SK-N-SH treated with all-trans-retinoic acid at 6 μM for 48 hours (cell line): ENCODE measurements at regions not wholly inside any gene's neighbourhood (a gene's known extent, or its start where the extent isn't known, plus 50 kb on each side); places are given as distances from the start of the nearest gene placed in this dataset.

Experiments
- ATAC-seq: fragments of 200-7000 bp; cut with Tn5 transposase; 3 replicates; pipeline ENCODE4 v1.9.1; 2020; ENCODE audit warnings: mild to moderate bottlenecking, moderate library complexity
- ARNTL ChIP-seq: fragments of 450-650 bp; formaldehyde crosslinking; IDR thresholded peaks from 2 replicates; pipeline ENCODE4 v1.5.0; 2020; ENCODE audit warnings: low read depth, mild to moderate bottlenecking, moderate library complexity, borderline replicate concordance
- BACH2 ChIP-seq: fragments of 250-450 bp; sonication (Bioruptor Pico); IDR thresholded peaks from 2 replicates; pipeline ENCODE4 v1.9.0; 2021; ENCODE audit warnings: mild to moderate bottlenecking, borderline replicate concordance
- CSDC2 ChIP-seq: fragments of 250-450 bp; sonication (Bioruptor Pico); IDR thresholded peaks from 2 replicates; pipeline ENCODE4 v1.5.0; 2020; ENCODE audit warnings: mild to moderate bottlenecking, moderate library complexity
- ESRRG ChIP-seq: fragments of 250-450 bp; sonication (Bioruptor Pico); IDR thresholded peaks from 2 replicates; pipeline ENCODE4 v1.6.1; 2021; ENCODE audit warnings: mild to moderate bottlenecking
- GLIS3 ChIP-seq: fragments of 250-450 bp; sonication (Bioruptor Pico); IDR thresholded peaks from 2 replicates; pipeline ENCODE4 v1.5.0; 2020; ENCODE audit warnings: mild to moderate bottlenecking, moderate library complexity
- ISL1 ChIP-seq: fragments of 250-450 bp; sonication (Bioruptor Pico); IDR thresholded peaks from 2 replicates; pipeline ENCODE4 v2.1.2; 2022; ENCODE audit warnings: mild to moderate bottlenecking, moderate library complexity
- OSR1 ChIP-seq: fragments of 250-450 bp; sonication (Bioruptor Pico); IDR thresholded peaks from 2 replicates; pipeline ENCODE4 v1.8.0; 2022; ENCODE audit warnings: moderate library complexity, mild to moderate bottlenecking, inconsistent platforms
- PPARA ChIP-seq: fragments of 250-450 bp; sonication (Bioruptor Pico); IDR thresholded peaks from 2 replicates; pipeline ENCODE4 v1.5.0; 2020; ENCODE audit warnings: mild to moderate bottlenecking, borderline replicate concordance
- TCF4 ChIP-seq: fragments of 250-450 bp; sonication (Bioruptor Pico); IDR thresholded peaks from 2 replicates; pipeline ENCODE4 v1.8.0; 2021; ENCODE audit warnings: mild to moderate bottlenecking, moderate library complexity, borderline replicate concordance
- TOX ChIP-seq: fragments of 250-450 bp; sonication (Bioruptor Pico); IDR thresholded peaks from 2 replicates; pipeline ENCODE4 v1.8.0; 2021; ENCODE audit warnings: mild to moderate bottlenecking, moderate library complexity, borderline replicate concordance
- ZC3H10 ChIP-seq: fragments of 250-450 bp; sonication (Bioruptor Pico); IDR thresholded peaks from 2 replicates; pipeline ENCODE4 v1.5.1; 2021; ENCODE audit warnings: mild to moderate bottlenecking, moderate library complexity
- ZFP3 ChIP-seq: fragments of 250-450 bp; sonication (Bioruptor Pico); IDR thresholded peaks from 2 replicates; pipeline ENCODE4 v1.5.0; 2020; ENCODE audit warnings: mild to moderate bottlenecking, moderate library complexity
- ZFP30 ChIP-seq: fragments of 450-650 bp; formaldehyde crosslinking; IDR thresholded peaks from 2 replicates; pipeline ENCODE4 v1.5.0; 2022; ENCODE audit warnings: mild to moderate bottlenecking, moderate library complexity
- ZNF565 ChIP-seq: fragments of 450-650 bp; formaldehyde crosslinking; conservative IDR thresholded peaks from 2 replicates; pipeline ENCODE4 v1.5.0; 2020; ENCODE audit warnings: low read depth, mild to moderate bottlenecking, moderate library complexity
- ZNF70 ChIP-seq: fragments of 450-650 bp; formaldehyde crosslinking; IDR thresholded peaks from 2 replicates; pipeline ENCODE4 v1.5.0; 2020; ENCODE audit warnings: mild to moderate bottlenecking, moderate library complexity
- ZNF8 ChIP-seq: fragments of 450-650 bp; formaldehyde crosslinking; IDR thresholded peaks from 2 replicates; pipeline ENCODE4 v1.5.0; 2020; ENCODE audit warnings: mild to moderate bottlenecking, moderate library complexity
- TF ChIP-seq, protein P1 (sequence below): fragments of 250-450 bp; sonication (Bioruptor Pico); IDR thresholded peaks from 2 replicates; pipeline ENCODE4 v1.5.1; 2020; ENCODE audit warnings: low read depth, mild to moderate bottlenecking, moderate library complexity
- TF ChIP-seq, protein P2 (sequence below): fragments of 250-450 bp; sonication (Bioruptor Pico); IDR thresholded peaks from 2 replicates; pipeline ENCODE4 v1.5.0; 2020; ENCODE audit warnings: mild to moderate bottlenecking, moderate library complexity
- TF ChIP-seq, protein P3 (sequence below): fragments of 250-450 bp; sonication (Bioruptor Pico); IDR thresholded peaks from 2 replicates; pipeline ENCODE4 v1.8.0; 2021; ENCODE audit warnings: low read depth, mild to moderate bottlenecking, moderate library complexity, borderline replicate concordance
- TF ChIP-seq, protein P4 (sequence below): fragments of 250-450 bp; sonication (Bioruptor Pico); IDR thresholded peaks from 2 replicates; pipeline ENCODE4 v1.5.1; 2021; ENCODE audit warnings: mild to moderate bottlenecking, moderate library complexity
- TF ChIP-seq, protein P5 (sequence below): fragments of 250-450 bp; sonication (Bioruptor Pico); IDR thresholded peaks from 2 replicates; pipeline ENCODE4 v1.8.0; 2020; ENCODE audit warnings: mild to moderate bottlenecking, moderate library complexity, borderline replicate concordance

DNA sequence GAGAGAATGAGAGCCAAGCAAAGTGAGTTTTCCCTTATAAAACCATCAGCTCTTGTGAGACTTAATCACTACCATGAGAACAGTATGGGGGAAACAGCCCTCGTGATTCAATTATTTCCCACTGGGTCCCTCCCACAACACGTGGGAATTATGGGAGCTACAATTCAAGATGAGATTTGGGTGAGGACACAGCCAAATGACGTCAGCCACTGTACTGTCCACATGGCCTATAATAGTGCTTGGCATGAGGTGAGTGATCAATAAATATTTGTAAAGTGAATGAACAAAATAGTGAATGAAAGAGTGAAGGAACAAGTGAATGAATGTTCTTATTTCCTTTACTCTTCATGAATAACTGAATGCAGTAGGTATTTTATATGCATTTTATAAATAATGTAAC is 199.1 kb upstream of the GOT2 start:
- TF ChIP-seq ARNTL (no peak), ZFP30 (CRISPR knock-in tag) (no peak), BACH2 (CRISPR knock-in tag) (no peak), ESRRG (no peak), ZC3H10 (CRISPR knock-in tag) (no peak), ZNF565 (CRISPR knock-in tag) (no peak), CSDC2 (no peak), PPARA (CRISPR knock-in tag) (no peak), TCF4 (CRISPR knock-in tag) (no peak), ISL1 (CRISPR knock-in tag) (no peak)
- TF ChIP-seq, protein P1, sequence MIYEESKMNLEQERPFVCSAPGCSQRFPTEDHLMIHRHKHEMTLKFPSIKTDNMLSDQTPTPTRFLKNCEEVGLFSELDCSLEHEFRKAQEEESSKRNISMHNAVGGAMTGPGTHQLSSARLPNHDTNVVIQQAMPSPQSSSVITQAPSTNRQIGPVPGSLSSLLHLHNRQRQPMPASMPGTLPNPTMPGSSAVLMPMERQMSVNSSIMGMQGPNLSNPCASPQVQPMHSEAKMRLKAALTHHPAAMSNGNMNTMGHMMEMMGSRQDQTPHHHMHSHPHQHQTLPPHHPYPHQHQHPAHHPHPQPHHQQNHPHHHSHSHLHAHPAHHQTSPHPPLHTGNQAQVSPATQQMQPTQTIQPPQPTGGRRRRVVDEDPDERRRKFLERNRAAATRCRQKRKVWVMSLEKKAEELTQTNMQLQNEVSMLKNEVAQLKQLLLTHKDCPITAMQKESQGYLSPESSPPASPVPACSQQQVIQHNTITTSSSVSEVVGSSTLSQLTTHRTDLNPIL (CRISPR knock-in tag): no peak
- TF ChIP-seq, protein P2, sequence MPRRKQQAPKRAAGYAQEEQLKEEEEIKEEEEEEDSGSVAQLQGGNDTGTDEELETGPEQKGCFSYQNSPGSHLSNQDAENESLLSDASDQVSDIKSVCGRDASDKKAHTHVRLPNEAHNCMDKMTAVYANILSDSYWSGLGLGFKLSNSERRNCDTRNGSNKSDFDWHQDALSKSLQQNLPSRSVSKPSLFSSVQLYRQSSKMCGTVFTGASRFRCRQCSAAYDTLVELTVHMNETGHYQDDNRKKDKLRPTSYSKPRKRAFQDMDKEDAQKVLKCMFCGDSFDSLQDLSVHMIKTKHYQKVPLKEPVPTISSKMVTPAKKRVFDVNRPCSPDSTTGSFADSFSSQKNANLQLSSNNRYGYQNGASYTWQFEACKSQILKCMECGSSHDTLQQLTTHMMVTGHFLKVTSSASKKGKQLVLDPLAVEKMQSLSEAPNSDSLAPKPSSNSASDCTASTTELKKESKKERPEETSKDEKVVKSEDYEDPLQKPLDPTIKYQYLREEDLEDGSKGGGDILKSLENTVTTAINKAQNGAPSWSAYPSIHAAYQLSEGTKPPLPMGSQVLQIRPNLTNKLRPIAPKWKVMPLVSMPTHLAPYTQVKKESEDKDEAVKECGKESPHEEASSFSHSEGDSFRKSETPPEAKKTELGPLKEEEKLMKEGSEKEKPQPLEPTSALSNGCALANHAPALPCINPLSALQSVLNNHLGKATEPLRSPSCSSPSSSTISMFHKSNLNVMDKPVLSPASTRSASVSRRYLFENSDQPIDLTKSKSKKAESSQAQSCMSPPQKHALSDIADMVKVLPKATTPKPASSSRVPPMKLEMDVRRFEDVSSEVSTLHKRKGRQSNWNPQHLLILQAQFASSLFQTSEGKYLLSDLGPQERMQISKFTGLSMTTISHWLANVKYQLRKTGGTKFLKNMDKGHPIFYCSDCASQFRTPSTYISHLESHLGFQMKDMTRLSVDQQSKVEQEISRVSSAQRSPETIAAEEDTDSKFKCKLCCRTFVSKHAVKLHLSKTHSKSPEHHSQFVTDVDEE (CRISPR knock-in tag): no peak
- TF ChIP-seq, protein P3, sequence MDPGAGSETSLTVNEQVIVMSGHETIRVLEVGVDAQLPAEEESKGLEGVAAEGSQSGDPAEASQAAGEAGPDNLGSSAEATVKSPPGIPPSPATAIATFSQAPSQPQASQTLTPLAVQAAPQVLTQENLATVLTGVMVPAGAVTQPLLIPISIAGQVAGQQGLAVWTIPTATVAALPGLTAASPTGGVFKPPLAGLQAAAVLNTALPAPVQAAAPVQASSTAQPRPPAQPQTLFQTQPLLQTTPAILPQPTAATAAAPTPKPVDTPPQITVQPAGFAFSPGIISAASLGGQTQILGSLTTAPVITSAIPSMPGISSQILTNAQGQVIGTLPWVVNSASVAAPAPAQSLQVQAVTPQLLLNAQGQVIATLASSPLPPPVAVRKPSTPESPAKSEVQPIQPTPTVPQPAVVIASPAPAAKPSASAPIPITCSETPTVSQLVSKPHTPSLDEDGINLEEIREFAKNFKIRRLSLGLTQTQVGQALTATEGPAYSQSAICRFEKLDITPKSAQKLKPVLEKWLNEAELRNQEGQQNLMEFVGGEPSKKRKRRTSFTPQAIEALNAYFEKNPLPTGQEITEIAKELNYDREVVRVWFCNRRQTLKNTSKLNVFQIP (CRISPR knock-in tag): no peak
- ATAC-seq: no peak

DNA sequence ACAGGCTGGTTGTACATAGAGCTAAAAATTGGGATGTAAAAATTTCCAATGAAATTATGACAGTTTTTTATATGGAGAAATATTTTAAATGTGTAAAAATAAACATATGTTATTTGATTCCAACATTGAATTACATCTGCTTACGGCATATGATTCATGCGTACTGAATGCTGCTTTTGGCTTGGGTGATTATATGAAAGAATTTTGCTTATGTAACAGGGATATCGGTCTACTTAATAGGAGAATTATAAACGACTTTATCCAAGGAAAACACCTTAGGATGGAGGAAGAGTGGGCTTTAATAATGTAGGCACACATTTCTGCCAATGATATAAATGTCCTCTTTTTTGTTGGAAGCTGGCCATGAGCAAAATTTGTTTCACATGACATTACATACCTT is 197.3 kb upstream of the GOT2 start:
- TF ChIP-seq, protein P4, sequence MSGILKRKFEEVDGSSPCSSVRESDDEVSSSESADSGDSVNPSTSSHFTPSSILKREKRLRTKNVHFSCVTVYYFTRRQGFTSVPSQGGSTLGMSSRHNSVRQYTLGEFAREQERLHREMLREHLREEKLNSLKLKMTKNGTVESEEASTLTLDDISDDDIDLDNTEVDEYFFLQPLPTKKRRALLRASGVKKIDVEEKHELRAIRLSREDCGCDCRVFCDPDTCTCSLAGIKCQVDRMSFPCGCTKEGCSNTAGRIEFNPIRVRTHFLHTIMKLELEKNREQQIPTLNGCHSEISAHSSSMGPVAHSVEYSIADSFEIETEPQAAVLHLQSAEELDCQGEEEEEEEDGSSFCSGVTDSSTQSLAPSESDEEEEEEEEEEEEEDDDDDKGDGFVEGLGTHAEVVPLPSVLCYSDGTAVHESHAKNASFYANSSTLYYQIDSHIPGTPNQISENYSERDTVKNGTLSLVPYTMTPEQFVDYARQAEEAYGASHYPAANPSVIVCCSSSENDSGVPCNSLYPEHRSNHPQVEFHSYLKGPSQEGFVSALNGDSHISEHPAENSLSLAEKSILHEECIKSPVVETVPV (CRISPR knock-in tag): no peak
- TF ChIP-seq OSR1 (CRISPR knock-in tag): no peak
- TF ChIP-seq ZFP30 (CRISPR knock-in tag): no peak
- no peak for TF ChIP-seq CSDC2
- no peak for TF ChIP-seq BACH2 (CRISPR knock-in tag)
- no peak for TF ChIP-seq ARNTL
- TF ChIP-seq PPARA (CRISPR knock-in tag): no peak
- no peak for TF ChIP-seq ESRRG
- TF ChIP-seq ZC3H10 (CRISPR knock-in tag): no peak
- TF ChIP-seq, protein P3 (CRISPR knock-in tag): no peak
- TF ChIP-seq ZNF8 (CRISPR knock-in tag): no peak
- no peak for TF ChIP-seq ZFP3
- TF ChIP-seq TCF4 (CRISPR knock-in tag): no peak
- no peak for TF ChIP-seq TOX (CRISPR knock-in tag)
- no peak for TF ChIP-seq GLIS3 (CRISPR knock-in tag)
- TF ChIP-seq, protein P1 (CRISPR knock-in tag): no peak
- TF ChIP-seq, protein P5, sequence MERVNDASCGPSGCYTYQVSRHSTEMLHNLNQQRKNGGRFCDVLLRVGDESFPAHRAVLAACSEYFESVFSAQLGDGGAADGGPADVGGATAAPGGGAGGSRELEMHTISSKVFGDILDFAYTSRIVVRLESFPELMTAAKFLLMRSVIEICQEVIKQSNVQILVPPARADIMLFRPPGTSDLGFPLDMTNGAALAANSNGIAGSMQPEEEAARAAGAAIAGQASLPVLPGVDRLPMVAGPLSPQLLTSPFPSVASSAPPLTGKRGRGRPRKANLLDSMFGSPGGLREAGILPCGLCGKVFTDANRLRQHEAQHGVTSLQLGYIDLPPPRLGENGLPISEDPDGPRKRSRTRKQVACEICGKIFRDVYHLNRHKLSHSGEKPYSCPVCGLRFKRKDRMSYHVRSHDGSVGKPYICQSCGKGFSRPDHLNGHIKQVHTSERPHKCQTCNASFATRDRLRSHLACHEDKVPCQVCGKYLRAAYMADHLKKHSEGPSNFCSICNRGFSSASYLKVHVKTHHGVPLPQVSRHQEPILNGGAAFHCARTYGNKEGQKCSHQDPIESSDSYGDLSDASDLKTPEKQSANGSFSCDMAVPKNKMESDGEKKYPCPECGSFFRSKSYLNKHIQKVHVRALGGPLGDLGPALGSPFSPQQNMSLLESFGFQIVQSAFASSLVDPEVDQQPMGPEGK (CRISPR knock-in tag): no peak
- no peak for TF ChIP-seq ZNF70
- TF ChIP-seq, protein P2 (CRISPR knock-in tag): no peak
- TF ChIP-seq ZNF565 (CRISPR knock-in tag): no peak
- no peak for ATAC-seq
